Endothelial cell of umbilical vein (primary cell): ENCODE measurements at regions not wholly inside any gene's neighbourhood (a gene's known extent, or its start where the extent isn't known, plus 50 kb on each side); places are given as distances from the start of the nearest gene placed in this dataset.

ENCODE experiments used
- POLR2A ChIP-seq: IDR thresholded peaks from 2 replicates; pipeline ENCODE4 v1.6.1; 2012; ENCODE audit warnings: low read depth, mild to moderate bottlenecking, control low read depth, low read length
- TF ChIP-seq, protein P1 (sequence below), 2 donors: IDR thresholded peaks; 1 replicate in 1 of 2; 2 replicates in 1 of 2; pipeline ENCODE4 v1.5.1; 2011; ENCODE audit warnings: low read length in 2 of 2, mild to moderate bottlenecking in 2 of 2, moderate library complexity in 2 of 2, control low read depth in 1 of 2, inconsistent platforms in 1 of 2, low read depth in 1 of 2; ENCODE audit not compliant: insufficient read depth in 1 of 2; ENCODE audit errors: extremely low read depth in 1 of 2

DNA sequence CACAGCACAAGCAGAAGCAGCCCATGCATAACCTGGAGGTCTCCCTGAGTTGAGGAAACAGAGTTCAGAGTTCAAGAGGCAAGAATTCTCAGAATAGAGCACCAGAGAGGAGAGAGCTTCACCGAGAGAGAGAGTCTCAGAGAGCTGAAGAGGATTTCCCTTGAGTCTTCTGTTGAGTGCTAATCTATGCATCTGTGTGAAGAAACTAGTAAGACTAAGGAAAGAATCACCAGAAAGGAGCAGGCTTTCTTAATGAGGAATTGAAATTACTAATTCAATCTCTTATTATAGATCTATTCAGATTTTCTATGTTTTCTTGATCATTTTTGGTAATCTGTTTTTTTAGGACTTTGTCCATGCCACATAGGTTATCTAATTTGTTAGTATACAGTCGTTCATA is 89.3 kb upstream of the CTAGE1 start:
- TF ChIP-seq, protein P1, sequence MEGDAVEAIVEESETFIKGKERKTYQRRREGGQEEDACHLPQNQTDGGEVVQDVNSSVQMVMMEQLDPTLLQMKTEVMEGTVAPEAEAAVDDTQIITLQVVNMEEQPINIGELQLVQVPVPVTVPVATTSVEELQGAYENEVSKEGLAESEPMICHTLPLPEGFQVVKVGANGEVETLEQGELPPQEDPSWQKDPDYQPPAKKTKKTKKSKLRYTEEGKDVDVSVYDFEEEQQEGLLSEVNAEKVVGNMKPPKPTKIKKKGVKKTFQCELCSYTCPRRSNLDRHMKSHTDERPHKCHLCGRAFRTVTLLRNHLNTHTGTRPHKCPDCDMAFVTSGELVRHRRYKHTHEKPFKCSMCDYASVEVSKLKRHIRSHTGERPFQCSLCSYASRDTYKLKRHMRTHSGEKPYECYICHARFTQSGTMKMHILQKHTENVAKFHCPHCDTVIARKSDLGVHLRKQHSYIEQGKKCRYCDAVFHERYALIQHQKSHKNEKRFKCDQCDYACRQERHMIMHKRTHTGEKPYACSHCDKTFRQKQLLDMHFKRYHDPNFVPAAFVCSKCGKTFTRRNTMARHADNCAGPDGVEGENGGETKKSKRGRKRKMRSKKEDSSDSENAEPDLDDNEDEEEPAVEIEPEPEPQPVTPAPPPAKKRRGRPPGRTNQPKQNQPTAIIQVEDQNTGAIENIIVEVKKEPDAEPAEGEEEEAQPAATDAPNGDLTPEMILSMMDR (IDR thresholded peaks at IDR 0.05; ENCODE audit: extremely low read depth in 1 of 2, insufficient read depth in 1 of 2, low read depth in 1 of 2, low read length in 2 of 2): no peak
- TF ChIP-seq POLR2A: no peak
